Fibroblast of skin of scalp (primary cell): ENCODE measurements at regions not wholly inside any gene's neighbourhood (a gene's known extent, or its start where the extent isn't known, plus 50 kb on each side); places are given as distances from the start of the nearest gene placed in this dataset.
"Not testable (repeated sequence)": the region's sequence is repeated elsewhere in the genome, so short reads cannot be mapped to it uniquely, and the experiment has no call there.

Experiments used
- DNase-seq: peaks from one replicate; pipeline ENCODE4 v3.0.0-alpha.2; 2013

- no peak for DNase-seq
Observed at GRCh38 chrX:77162777-77163176, 284.4 kb upstream of the FGF16 start.

- DNase-seq, result no peak
Observed at GRCh38 chrX:77167993-77168392, 279.2 kb upstream of the FGF16 start.

GRCh38 chrX:77174680-77175519 is 272.3 kb upstream of the FGF16 start:
- DNase-seq, result no peak

- DNase-seq, result no peak
Observed at GRCh38 chrX:77200663-77201062, 246.5 kb upstream of the FGF16 start.

GRCh38 chrX:77223046-77223445 is 224.1 kb upstream of the FGF16 start:
- no peak for DNase-seq

GRCh38 chrX:77264490-77264889 is 182.7 kb upstream of the FGF16 start:
- DNase-seq, result no peak

- no peak for DNase-seq
Observed at GRCh38 chrX:77275392-77275791, 171.8 kb upstream of the FGF16 start.

GRCh38 chrX:77276742-77277141 is 170.4 kb upstream of the FGF16 start:
- DNase-seq, result no peak

- no peak for DNase-seq
Observed at GRCh38 chrX:77277911-77278310, 169.3 kb upstream of the FGF16 start.

- not testable (repeated sequence) for DNase-seq
Observed at GRCh38 chrX:77279373-77279772, 167.8 kb upstream of the FGF16 start.

- DNase-seq, result no peak
Observed at GRCh38 chrX:77293331-77293995, 153.7 kb upstream of the FGF16 start.

GRCh38 chrX:77298296-77298695 is 148.9 kb upstream of the FGF16 start:
- DNase-seq, result no peak

- DNase-seq, result no peak
Observed at GRCh38 chrX:77298790-77299189, 148.4 kb upstream of the FGF16 start.

- DNase-seq, result no peak
Observed at GRCh38 chrX:77299549-77299948, 147.6 kb upstream of the FGF16 start.

- no peak for DNase-seq
Observed at GRCh38 chrX:77342004-77342403, 105.2 kb upstream of the FGF16 start.

GRCh38 chrX:77346859-77347258 is 100.3 kb upstream of the FGF16 start:
- DNase-seq, result no peak

GRCh38 chrX:77347572-77347971 is 99.6 kb upstream of the FGF16 start:
- no peak for DNase-seq

GRCh38 chrX:77389891-77390290 is 57.3 kb upstream of the FGF16 start:
- DNase-seq, result no peak

GRCh38 chrX:77390365-77390764 is 56.8 kb upstream of the FGF16 start:
- DNase-seq, result not testable (repeated sequence)

GRCh38 chrX:77396781-77397180 is 50.4 kb upstream of the FGF16 start:
- no peak for DNase-seq
